GM19238 (cell line): ENCODE measurements at regions not wholly inside any gene's neighbourhood (a gene's known extent, or its start where the extent isn't known, plus 50 kb on each side); places are given as distances from the start of the nearest gene placed in this dataset.

Source experiments
- DNase-seq: peaks from one replicate; pipeline ENCODE4 v3.0.0; 2011; ENCODE audit warnings: low spot score; ENCODE audit not compliant: insufficient read length

DNA sequence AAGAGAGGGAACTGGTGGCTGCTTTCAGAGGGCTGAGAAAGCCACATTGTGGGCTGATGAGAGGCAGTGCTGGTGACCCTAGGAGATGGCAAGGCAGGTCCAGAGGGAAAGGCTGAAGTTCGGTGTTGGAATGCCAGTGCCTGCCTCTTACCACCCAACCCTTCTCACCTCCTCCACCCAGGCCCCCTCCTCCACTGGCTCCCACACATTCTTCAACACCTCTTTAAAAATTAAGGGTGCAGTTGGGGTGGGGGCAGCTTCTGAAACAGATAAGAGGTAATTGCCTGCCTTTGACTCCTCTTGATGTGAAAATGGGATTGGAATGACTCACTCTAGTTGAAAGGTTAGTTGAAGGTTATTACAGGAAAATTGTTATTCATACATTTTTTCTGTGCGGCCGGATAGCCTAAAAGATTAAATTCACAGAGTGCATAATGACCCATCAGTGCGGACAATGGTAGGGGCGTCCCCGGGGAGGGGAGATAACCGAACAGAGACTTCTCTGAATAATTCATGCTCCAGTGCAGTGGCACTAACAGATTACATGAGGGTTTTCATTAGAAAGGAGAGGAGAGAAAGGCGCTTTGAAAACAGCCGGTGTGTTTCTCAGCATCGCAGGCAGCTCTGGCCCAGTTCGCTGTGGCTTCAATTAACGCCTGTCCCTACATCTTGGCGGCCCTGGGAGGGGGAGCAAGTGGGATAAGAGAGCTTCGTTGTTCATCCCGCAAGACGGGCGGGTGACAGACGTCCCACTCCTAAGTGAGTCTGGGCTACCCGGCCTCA lies 212.4 kb downstream of the TLE3 start:
- no peak for DNase-seq

DNA sequence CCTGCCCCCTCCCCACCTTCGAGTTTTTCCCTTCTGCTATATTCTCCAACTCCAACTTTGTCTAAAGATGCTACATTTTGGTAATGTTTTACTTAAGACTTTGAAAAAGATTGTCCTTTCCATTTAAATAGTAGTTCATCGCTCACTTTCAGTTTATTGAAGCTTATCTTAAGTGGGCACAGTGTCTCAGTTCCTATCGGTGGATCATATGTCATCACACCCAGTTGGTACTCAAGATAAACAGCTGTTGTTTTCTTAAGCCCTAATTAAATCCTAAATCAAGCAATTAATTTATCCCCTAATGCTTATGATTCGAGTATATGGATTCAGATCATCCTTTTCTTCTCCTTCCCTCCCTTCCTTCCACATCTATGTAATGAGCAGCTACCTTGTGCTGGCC lies 210.7 kb downstream of the TLE3 start:
- no peak for DNase-seq

DNA sequence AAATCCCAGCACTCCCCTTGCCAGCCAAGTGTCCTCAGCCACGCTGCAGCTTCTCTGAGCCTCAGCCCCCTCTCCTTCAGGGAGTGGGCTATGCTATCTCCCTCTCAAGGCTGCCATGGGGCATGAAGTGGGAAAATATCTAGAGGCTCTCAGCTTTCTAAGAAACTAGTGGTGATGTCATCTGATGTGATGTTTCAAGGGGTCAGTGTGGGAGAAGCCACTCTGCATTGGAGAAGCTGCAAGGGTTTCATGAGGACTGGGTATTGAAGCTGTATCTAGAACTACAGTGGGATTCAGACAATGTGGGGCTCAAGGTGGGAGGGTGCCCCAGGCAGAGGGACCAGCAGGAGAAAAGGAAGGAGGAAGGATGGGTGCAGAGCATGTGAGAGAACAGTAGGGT lies 210.2 kb downstream of the TLE3 start:
- no peak for DNase-seq

DNA sequence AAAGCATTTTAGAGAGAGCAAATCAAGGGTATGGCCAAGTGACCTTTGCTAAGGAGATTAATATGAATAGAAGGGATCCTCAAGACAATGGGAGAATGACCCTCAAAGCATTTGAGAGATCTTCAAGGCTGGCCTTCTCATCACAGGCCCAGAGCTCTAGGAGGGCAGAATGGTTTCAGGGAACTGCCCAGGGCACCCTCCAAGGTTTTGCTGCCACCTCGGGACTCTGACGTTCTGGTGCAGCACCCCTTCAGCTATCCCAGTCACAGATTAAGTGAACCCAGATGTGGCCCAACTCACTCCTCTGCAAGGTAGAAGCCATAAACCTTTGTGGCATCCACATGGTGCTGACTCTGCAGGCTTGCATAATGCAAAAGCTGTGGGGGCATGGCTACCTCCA lies 209.3 kb downstream of the TLE3 start:
- no peak for DNase-seq

DNA sequence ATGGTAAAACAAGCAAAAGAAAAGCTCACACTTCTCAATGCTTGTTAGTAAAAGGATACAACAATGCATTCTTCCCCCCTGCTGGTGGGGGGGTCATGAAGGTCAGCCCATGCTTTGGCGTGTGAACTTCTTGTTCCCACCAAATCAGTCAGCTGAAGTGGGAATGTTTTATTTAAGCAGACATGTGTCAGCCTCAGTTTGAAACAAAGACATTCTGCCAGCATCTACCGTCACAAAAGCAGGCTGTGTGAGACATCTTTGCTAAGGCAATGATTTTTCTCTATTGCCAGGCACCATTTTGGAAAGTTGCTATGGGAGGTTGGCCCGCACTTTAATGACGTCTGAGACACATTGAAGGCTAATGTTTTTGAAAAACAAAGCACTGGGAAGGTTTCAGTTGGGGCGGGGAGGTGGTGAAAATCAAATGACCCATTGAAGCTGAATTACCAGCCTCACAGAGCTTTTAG lies 206.6 kb downstream of the TLE3 start:
- no peak for DNase-seq

DNA sequence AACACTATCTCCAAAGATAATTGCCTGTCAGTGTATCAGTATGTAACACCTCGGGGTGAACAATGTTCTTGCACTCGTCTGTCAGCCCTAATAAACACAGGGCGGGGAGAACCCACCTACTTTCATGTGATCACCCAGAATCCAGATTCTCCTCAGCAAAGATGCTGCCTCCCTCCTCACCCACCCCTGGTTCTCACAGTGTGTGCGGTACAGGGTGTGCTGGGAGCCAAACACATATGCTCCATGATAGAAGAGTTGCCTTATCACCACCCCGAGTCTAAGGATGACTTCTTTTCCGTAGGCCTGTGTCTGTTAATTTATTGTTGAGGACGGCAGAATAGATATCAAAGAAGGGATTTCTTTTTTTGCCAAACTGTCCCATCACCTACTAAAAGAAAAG lies 206.1 kb downstream of the TLE3 start:
- DNase-seq = no peak

DNA sequence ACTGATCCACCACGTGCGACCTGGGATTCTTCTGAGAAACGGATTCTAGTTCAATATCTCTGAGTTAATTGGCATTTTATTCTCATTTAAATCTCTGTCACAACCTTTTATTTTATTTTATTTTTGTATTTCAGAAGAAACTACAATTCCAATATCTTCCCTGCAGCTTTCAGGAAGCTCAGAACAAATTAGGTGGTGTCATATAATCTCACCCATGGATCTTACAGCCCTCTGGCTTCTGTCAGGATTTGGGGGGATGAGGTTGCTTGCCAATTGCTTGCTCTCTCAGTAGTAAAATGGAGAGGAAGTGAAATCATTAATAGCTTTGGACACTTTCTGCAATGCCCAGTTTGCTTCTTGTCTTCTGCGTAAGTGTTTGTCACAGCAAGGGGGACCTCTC lies 205.4 kb downstream of the TLE3 start:
- no peak for DNase-seq

DNA sequence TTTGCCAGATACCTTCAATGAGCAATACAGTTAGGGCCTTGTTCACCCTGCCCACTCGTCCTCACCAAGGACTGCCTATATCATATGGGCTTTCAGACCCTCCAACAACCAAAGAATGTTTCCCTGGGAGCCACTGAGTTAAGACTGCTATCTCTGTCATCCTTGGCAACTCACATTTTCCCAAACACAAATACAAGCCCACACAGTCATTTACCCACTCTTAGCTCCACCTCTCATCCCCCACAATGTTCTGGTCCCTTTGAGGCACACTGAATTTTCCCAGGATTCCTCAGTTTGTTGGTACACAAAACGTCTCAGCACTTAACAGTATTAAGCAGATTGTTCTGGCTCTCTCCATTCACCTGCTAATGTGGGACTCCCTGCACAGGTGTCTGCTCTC lies 204.6 kb downstream of the TLE3 start:
- DNase-seq = no peak

DNA sequence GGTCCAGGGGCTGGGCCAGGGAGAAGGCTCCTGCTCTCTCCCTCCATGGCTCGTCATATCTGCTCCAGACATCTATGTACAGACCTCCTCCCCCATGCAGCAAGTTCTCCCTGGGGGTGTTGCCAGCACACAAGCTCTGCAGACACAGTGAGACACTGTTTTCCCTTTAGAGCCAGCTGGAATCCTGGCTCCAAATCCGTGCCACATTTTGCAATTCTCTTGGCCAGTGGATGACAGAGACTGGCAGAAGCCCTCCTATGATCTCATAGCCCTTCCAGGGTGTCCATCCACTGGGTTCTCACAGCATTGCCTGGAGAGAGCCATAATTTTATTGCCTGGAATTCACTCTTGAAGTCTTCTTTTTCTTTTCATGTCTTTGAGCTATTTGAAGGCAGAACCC lies 203.9 kb downstream of the TLE3 start:
- no peak for DNase-seq

DNA sequence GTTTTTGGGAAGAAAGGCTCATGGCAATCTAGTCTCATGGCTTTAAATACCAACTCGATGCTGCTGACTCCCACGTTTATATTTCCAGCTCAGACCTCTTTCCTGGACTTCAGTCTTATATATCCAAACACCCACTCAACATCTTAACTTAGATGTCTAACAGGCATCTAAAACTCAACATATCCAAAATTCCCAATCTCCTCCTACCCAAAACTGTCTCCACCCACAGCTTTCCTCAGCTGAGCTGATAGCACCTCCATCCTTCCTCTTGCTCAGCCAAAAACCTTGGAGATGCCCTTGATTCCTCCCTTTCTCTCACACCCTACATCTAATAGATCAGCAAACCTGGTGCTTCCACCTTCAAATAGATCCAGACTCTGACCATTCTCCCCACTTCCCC lies 202.5 kb downstream of the TLE3 start:
- no peak for DNase-seq

DNA sequence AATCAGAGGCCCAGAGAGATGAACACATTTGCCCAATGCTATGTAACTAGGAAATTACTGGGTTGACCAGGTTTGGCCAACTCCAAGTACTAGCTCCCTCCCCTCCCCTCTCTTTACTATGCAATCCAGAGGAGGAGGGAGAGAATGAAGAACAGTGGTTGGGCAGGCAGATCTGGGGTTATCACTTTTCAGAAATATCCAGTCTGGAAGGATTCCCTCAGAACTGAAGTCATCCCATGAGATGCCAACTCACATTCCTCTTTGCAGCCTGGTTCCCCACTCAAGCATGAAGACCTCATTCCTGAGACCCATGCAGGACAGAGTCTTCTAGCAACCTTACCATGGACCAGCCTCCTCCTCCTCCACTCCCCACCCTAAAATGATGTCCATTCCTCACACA lies 201.1 kb downstream of the TLE3 start:
- DNase-seq = no peak

DNA sequence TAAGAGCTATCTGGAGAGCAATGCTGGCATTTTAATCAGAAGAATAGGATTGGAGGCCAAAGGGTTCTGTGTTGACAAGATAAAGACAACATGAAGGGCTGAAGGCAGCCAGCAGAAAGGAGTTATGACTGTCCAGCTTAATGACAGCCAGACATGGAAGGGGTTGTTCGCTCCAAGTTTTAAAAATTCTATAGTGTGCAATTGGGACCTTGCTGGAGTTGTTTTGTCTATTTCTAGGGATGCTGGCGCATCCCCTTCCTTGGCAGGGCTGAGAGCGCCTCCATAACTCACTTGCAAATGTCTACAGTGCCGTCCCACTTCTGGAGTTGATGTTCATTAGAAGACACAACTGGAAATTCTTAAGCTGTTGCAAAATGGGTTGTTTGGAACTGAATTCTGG lies 200.7 kb downstream of the TLE3 start:
- DNase-seq = no peak

DNA sequence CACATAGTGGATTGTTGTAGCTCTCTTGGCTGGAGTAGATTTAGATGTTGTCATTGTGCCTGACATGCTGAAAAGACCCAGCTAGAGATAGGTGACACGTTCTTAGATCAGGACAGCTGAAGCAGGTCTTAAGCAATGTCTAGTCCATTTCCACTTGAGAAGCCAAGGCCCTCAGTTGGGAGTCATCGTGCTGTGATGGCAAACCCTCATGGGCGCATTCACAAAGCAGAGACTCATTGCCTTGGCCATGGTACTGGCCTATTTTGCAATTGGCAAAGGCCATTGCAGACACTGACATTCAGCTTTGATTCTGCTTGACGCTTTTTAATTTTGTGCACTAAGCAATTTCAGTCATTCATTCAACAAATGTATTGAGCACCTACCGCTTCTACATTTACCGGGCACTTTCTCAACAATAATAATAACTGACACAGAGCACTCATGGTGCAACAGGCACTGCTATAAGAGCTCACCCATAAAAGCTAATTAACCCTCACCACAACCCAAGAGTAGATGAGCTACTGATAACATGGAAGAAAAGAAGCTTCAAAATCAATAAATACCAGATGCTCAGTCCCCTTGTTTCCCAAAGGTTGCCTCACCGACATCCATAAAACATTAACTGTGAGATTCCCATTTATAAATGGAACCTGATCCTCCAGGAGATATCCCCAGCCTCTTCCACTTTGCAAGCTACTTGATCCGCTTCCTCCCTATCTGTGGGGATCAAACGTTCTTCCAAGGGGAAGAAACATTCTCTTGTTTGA lies 200.1 kb downstream of the TLE3 start:
- no peak for DNase-seq

DNA sequence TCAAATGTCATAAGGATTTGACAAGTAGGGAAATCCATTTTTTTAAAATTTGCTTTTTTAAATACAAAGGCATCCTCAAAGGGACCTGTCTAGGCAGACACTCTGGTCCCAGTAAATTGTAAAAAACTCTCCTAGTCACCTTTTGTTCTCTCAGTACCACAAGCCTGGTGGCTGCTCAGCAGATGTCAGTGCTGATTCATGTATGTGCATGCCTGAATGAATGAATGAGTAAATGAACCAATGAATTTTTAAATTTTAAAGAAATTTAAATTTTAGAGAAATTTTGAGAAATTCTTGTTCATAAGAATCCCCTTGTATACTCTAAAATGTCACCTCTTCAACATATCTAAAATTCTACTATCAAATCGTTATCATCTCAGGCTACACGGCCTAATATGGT lies 199.5 kb downstream of the TLE3 start:
- no peak for DNase-seq

DNA sequence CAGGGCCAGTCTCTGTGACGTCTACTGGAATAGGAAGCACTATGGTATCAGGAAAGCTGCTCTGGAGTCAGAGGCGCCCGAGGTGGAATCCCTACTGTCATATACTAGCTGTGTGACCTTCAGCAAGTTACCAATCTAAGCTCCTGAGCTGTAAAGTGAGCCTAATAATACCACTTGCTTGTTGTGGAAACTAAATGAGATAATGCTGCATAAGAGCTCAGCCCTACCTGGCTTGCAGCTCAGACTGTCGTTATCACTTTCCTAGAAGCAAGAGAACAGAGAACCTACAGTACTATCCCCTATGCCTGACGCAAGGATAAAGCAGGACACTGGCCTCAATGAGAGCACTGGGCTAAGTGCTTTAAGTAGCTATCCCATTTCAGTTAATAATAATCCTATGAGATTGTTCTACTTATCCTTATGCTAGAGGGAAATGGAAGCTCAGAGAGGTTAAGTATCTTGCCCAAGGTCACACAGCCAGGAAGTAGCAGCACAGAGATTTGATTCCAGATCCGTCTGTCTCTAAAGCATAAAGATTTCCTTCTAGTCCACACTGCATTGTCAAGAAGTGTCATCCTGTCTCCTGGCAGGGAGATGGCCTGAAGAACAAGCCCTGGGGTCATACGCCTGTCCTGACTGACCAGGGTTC lies 195.2 kb downstream of the TLE3 start:
- DNase-seq = no peak

DNA sequence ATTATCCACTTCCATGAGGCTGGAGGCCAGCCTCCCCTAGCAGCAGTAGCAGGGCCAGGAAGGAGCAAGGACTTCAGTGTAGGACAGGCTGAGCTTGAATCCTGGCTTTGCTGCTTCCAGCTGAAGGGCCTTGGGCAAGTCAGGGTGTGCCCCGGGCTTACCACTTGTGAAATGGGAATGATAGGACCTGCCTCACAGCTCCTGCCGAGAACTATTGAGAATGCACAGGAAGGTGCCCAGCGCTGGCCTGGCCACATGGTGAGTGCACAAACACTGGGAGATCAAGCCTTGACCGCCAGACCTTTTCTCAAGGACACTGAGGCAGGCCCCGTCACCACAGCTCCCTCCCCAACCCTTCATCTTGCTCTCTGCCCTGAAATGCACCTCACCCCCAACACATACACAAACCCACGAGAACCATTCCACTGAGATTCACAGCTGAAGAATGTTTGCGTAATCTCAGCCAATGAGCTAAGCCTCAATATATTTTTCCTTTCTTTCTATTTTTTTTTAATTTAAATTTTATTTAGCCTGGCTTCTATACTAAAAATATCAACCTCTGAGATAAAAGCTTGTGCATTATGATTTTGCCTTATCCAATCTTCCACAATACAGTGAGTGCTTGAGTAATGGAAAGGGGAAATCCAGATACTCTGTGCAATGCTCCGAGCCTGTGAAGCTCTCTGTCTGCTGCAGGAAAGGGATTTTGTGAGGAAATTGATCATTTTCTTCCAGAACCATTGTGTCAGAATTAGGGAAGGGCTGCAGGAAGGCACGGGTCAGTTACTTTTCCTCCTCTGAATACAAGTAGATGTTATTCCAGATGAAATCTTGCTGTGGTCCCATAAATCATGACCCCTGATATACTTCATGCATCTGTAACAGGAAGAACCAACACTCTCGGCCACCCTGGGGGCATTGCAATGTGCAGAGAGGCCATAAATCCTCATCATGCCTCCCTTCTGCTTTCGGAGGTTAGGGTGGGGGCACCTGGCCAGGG lies 193.9 kb downstream of the TLE3 start:
- no peak for DNase-seq

DNA sequence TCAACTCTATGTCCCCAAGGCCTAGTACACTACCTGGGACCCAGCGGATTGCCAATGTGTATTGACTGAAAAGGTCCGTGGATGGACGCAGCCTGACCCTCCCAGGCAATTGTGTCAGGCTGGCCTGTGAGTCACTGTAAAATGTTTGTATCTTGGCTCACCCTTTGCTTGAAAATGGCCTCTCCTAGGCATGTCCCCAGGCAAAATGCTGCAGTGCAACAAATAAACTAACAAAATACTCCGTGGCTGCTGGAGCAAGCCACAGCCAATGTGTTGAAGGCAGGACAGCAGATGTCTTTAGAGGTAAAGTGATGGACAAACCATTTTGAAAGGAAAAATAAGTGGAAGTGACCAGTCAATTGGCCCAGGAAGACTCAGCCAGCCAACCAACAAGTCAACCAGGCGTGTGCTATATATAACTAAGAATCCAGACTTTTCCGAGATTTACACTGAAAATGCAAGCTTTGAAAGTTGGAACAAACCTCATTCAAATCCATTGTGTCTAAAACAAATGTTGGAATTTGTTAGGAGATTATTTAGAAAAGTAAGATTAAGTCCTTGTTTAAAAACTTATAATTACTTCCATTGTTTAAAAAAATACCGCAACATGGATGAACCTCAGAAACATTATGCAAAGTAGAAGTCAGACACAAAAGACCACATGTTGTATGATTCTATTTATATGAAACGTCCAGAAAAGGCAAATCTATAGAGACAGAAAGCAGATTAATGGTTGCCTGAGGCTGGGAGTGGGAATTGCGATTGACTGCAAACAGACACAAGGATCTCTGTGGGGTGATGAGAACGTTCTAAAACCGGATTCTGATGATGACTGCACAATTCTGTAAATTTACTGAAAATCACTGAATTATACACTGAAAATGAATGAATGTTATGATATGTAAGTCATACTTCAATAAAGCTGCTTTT lies 191.2 kb downstream of the TLE3 start:
- no peak for DNase-seq

DNA sequence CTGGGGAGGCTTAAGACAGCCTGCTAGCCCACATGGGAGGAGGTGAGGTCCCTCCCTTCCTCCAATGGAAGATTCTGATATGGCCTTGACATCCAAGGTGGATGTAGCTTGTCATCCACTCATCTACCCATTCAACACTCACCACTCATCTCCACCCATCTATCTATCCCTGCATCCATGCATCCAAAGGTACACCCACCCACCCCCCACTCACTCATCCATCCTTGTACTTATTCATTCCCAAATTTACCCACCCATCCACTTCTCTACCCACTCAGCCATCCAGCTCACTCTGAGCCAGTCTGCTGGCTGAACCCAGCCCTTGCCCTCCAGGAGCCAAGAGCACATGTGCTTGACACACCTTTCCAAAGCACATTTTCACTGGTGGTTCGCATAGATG lies 189.7 kb downstream of the TLE3 start:
- no peak for DNase-seq

DNA sequence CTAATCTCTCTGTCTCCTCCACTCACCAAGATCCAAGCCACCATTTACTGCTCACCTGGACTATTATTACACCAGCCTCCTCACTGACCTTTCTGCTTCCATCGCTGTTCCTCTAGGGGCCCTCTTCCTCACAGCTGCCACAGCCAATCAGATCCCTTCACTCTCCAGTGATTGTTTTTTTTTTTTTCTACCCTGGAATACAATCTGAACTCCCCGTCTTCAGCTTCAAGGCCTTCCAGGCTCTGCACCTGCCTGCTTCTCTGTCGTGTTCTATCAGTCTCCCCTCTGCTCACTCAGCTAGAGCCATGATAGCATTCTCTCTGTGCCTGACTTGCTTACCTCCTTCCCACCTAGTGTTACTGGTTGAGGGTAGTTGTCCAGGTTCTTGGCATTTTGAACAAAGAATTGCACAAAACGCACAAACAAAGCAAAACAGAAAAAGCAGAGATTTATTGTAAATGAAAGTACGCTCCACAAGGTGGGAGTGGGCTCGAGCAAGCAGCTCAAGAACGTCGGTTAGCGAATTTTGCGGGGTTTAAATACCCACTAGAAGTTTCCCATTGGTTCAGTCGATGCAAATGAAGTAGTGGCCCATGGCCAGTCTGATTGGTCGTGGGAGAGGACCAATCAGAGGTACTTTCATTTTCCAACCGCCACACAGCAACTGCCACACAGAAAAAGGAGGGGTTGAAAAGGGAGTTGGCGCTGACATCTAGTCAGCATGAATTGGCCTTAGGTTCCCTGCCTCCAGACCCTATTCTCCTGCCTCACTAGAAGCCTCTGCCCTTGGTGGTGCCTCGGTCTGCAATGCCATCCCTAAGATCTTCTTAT lies 188.9 kb downstream of the TLE3 start:
- DNase-seq = no peak
